ENCODE measurements at regions not wholly inside any gene's neighbourhood (a gene's known extent, or its start where the extent isn't known, plus 50 kb on each side); places are given as distances from the start of the nearest gene placed in this dataset.

DNA sequence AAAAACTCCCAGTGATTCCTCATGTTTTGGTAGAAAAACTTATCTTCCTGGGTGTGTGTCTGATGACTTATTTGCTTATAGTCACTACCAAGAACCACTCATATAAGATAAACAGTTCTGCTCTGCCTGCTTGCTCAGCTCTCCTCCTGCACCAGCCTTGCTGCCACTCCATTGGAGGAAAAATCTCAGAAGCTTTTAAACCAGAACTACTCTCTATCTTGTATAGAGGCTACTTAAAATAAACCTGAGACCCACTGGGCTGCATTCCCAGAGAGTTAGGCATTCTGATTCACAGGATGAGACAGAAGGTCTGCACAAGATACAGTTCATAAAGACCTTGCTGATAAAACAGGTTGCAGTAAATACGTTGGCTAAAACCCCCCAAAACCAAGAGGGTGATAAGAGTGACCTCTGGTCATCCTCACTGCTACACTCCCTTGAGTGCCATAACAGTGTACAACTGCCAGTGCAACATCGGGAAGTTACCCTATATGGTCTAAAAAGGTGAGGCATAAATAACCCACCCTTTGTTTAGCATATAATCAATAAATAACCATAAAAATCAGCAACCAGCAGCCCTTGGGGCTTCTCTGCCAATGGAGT, 728.3 kb downstream of the EPHA7 start:
- BruUV-seq (replicated peaks) = no TSS peak
- H2AFZ ChIP-seq (ENCODE audit: control insufficient read depth, low read depth, low read length) = no peak overlapping the region

More for the DNA sequence above, 728.3 kb downstream of the EPHA7 start:
- no peaks in the 10 kb centered on the region for H3K4me1 ChIP-seq (ENCODE audit: control insufficient read depth, insufficient read depth, low read length)
- H3K9ac ChIP-seq (ENCODE audit: control insufficient read depth, insufficient read depth, low read length) = no peak overlapping the region
- no peaks in the 10 kb centered on the region for H3K9me3 ChIP-seq (replicated peaks; ENCODE audit: control insufficient read depth, insufficient read depth, low read length)
- in situ Hi-C loops (cut with MboI) (no loop called here), intact Hi-C loops (cut with micrococcal nuclease; ENCODE audit: unreplicated experiment) (no loop called here)
- CTCF ChIA-PET = interaction anchor here (0.7 kb wide), 1 partner anchor 119 kb away, joined by 6 read pairs; no protein-coding TSS in a partner anchor
- FAIRE-seq (no peak), ATAC-seq (no peak), DNase-seq (ENCODE audit: low read depth, low spot score) (no peak)
- RAD21 ChIA-PET (ENCODE audit: unreplicated experiment) = no interaction called here
- H3K36me3 ChIP-seq (ENCODE audit: control insufficient read depth in 2 of 2, insufficient read depth in 2 of 2, low read length in 1 of 2) = no peaks in the 10 kb centered on the region
- H4K20me1 ChIP-seq (ENCODE audit: control insufficient read depth, insufficient read depth) = no peaks in the 10 kb centered on the region
- no peak overlapping the region for H3K27ac ChIP-seq (ENCODE audit: control insufficient read depth, insufficient read depth)
- WGBS (ENCODE audit: insufficient coverage, insufficient replicate concordance, low lambda C conversion rate, missing lambda C conversion rate) = 18% methylated on average over 2 of the region's 2 CpGs
- H3K27me3 ChIP-seq (replicated peaks in 1 of 2; ENCODE audit: control insufficient read depth in 2 of 2, insufficient read depth in 2 of 2, low read length in 1 of 2) = no peaks in the 10 kb centered on the region
- H3K4me2 ChIP-seq (ENCODE audit: control insufficient read depth, insufficient read depth) = no peak overlapping the region
- no peak for TF ChIP-seq LARP7 (IDR thresholded peaks at IDR 0.05)
- no peak for TF ChIP-seq CBFB (IDR thresholded peaks at IDR 0.05; ENCODE audit: low read depth)
- TF ChIP-seq HDGF (IDR thresholded peaks at IDR 0.05) = no peak
- TF ChIP-seq, protein P1, sequence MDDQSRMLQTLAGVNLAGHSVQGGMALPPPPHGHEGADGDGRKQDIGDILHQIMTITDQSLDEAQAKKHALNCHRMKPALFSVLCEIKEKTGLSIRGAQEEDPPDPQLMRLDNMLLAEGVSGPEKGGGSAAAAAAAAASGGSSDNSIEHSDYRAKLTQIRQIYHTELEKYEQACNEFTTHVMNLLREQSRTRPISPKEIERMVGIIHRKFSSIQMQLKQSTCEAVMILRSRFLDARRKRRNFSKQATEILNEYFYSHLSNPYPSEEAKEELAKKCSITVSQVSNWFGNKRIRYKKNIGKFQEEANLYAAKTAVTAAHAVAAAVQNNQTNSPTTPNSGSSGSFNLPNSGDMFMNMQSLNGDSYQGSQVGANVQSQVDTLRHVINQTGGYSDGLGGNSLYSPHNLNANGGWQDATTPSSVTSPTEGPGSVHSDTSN (IDR thresholded peaks at IDR 0.05; ENCODE audit: insufficient replicate concordance, low read depth, low read length) = no peak
- TF ChIP-seq TCF3 (IDR thresholded peaks at IDR 0.05; ENCODE audit: borderline replicate concordance, insufficient read depth, low read depth, low read length) = no peak
- no peak for TF ChIP-seq NR2C2 (IDR thresholded peaks at IDR 0.05; ENCODE audit: borderline replicate concordance, control insufficient read depth, insufficient read length, low read depth)
- TF ChIP-seq, protein P2, sequence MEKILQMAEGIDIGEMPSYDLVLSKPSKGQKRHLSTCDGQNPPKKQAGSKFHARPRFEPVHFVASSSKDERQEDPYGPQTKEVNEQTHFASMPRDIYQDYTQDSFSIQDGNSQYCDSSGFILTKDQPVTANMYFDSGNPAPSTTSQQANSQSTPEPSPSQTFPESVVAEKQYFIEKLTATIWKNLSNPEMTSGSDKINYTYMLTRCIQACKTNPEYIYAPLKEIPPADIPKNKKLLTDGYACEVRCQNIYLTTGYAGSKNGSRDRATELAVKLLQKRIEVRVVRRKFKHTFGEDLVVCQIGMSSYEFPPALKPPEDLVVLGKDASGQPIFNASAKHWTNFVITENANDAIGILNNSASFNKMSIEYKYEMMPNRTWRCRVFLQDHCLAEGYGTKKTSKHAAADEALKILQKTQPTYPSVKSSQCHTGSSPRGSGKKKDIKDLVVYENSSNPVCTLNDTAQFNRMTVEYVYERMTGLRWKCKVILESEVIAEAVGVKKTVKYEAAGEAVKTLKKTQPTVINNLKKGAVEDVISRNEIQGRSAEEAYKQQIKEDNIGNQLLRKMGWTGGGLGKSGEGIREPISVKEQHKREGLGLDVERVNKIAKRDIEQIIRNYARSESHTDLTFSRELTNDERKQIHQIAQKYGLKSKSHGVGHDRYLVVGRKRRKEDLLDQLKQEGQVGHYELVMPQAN (conservative IDR thresholded peaks at IDR 0.05) = no peak
- TF ChIP-seq ZNF207 (IDR thresholded peaks at IDR 0.05; ENCODE audit: borderline replicate concordance) = no peak
- TF ChIP-seq POLR2A (IDR thresholded peaks at IDR 0.05; ENCODE audit: low read depth, low read length) = no peak
- TF ChIP-seq, protein P3, sequence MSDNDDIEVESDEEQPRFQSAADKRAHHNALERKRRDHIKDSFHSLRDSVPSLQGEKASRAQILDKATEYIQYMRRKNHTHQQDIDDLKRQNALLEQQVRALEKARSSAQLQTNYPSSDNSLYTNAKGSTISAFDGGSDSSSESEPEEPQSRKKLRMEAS (IDR thresholded peaks at IDR 0.05; ENCODE audit: low read depth, low read length) = no peak
- H3K4me3 ChIP-seq = no peak overlapping the region
- SMC1A ChIA-PET (ENCODE audit: uncharacterized antibody, unreplicated experiment) = no interaction called here
- no peaks in the 10 kb centered on the region for H3K79me2 ChIP-seq (ENCODE audit: control insufficient read depth, insufficient read depth, low read length)
- POLR2A ChIA-PET = no interaction called here

Data from GM12878 (cell line).